NCI-H187 treated with DMSO at 0.1 percent for 48 hours (cell line): ENCODE measurements at regions not wholly inside any gene's neighbourhood (a gene's known extent, or its start where the extent isn't known, plus 50 kb on each side); places are given as distances from the start of the nearest gene placed in this dataset.

Source experiments
- DNase-seq: peaks from one replicate; lab custom pipeline; 2025; lab: John Stamatoyannopoulos, UW

GRCh38 chr11:43545610-43546009, 134.9 kb upstream of the HSD17B12 start:
- no peak for DNase-seq

DNA sequence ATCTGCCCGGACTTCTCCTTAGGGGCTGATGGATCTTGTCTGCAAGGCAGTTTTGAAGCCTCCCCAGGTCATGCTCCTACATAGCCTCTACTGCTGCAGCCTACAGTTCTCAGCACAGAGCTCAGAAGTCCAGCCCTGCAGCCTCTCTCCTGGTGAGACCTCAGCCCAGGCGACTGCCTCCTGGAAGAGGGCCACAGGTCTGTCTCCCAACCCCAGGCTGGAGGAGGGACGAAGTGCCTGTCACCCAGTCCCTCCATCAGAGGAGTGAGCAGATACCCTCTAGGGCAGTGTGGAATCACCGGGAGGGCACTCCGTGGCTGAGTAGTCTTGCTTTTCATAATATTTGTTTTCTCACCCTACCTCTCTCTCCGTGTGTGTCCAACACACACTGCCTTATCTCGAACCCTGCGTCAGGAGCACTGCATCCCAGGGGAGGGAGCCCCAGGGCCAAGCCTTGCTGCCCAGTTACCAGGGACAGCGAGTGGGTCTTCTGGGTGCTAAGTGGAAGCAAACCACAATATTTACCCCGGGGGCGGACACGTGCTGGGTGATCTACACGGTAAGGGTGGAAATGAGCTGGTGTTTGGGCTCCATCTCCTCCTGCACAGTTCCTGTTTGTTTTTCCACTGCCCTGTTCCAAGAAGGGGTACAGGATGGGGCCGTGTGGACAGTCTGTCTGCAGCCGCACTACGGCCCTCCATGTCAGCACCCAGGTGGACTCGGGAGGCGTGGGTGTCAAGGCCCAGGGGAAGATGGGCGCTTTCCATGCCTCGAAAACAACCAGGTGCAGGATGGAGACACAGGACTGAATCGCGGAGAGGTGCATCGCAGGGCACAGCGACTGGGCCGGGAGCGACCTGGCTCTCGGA, 133.7 kb upstream of the HSD17B12 start:
- DNase-seq: no peak

DNA sequence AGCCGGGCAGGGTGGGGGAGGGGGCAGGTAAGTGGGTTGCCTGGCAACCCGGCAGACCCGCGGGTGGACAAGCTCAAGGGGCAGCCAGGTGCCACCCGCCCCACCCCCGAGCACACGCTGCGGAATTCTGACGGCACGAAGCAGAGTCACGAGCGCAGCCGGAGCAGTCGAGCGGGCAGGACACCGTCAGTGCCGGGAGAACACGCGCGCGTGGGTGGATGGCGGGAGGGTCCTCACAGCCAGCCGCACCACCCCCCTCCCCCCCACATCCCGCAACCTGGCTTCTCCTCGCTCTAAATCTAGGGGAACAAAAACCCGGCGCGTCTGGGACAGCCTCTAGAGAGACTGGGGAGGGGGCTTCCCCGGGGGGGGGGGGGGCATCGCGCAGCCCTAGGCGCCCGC, 133.1 kb upstream of the HSD17B12 start:
- no peak for DNase-seq

- no peak for DNase-seq
Measured at GRCh38 chr11:43547889-43548381, 132.6 kb upstream of the HSD17B12 start.

DNA sequence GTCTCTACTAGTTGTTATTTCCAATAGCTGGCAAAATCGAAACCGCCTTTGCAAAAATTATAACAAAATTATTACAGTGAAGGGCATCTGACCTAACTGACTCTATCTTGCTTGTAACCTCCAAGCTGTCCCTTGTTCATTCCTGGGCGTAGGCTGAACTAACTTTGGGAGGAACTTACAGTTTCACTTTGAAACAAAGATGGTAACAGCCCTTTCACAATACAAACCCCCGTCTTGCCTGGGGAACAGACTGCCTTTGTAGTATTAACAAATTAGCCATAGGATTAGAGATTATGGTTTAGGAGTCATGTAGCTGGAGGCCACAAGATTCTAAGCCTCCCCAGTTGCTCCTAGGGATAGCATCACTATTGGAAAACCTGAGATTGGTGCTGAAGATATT, 131.6 kb upstream of the HSD17B12 start:
- DNase-seq: no peak

DNA sequence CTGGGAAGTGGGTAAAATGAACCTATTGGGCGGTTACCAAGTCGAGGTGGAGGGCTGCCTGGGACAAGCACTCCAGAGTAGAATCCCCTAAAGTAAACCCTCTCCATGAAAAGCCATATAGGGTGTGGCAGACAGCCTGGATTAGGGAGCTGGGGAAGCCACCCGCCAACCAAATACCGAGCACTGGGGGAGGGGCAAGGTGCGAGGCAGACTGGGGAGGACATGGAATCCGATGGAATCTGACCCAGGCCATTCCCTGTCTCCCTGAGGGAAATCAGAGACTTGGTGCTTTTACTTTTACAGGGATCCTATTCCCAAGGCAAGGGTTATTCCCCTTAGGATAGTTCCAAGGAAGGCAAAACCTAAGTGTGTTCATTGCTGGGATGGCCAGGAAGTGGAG, 130.9 kb upstream of the HSD17B12 start:
- no peak for DNase-seq

DNA sequence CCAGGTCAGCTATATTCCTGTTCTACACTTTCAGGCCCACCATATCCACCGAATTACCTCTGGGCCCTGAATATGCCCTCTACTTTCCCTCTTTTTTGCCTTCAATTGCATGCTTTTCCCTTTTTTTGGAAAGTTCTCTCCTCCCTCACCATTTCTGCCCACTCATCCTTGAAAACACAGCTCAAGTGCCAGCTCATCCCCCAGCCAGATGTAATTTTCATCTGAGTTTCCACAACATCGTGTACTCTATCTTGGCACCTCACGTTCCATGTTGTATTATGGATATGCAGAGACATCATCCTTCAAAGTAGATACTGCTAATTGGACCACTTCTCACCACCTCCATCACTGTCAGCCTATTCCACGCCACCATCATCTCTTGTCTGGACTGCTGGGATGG, 129.8 kb upstream of the HSD17B12 start:
- no peak for DNase-seq

DNA sequence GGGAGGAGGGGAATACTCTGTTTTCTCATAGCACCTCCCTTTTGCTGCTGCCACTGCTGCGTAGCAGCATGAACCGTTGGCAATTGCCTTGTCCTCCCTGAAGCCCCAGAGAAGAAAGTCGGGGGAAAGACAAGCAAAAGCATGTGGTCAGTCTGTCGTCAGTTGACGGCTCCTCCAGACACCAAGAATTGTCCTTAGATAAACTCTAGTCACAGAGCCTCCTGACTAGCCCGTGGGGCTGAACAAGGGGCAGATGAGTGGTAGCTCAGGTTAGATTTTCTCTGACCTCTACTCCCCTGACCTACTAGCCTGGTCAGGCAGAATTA, 126.4 kb upstream of the HSD17B12 start:
- no peak for DNase-seq

GRCh38 chr11:43555186-43555585, 125.4 kb upstream of the HSD17B12 start:
- no peak for DNase-seq

GRCh38 chr11:43555816-43556611, 124.5 kb upstream of the HSD17B12 start:
- no peak for DNase-seq

GRCh38 chr11:43556612-43557375, 123.7 kb upstream of the HSD17B12 start:
- no peak for DNase-seq

DNA sequence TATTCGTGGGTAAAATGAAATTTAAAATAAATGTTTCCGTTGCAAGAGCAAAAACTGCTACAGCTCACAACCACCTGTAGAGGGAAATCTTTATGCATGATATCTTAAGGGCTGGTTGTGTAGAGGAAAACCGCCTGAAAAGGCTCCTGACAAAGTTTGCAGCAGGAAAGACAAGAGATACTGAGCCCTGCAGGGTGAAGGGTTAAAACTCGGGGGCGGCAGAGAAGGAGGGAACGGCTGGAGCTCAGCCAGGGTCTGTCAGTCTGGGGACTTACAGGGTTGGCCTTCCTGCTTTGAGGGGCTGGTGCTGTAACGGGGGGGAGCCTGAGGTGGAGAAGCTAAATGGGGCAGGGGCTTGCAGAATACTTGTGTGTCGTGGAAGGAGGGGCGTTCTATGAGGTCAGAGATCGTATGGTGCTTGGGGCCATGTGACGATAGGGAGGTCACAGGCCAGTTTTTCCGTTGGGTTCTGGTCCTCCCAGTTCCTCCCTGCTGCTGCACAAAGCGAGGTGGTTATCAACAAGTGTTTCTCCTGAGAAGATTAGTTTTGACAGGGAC, 122.9 kb upstream of the HSD17B12 start:
- DNase-seq: no peak

- DNase-seq: no peak
Measured at GRCh38 chr11:43558146-43558545, 122.4 kb upstream of the HSD17B12 start.

GRCh38 chr11:43558556-43559127, 121.9 kb upstream of the HSD17B12 start:
- no peak for DNase-seq

DNA sequence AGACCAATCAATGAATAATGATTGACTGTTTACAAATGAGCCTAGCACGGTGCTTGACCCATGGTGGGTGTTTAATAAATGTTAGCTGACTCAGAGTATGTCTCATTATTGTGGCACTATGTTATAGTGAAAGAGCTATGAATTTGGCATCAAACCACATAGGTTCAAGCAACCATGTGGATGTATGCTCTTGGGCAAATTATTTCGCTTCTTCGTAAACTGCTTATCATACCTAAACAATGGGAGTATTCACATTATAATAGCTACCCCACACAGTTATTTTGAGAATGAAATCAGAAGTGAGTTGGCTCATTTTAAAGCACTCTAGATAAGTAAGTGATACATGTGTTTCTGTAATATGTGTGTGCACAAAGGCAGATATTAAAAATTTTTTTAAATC, 118.7 kb upstream of the HSD17B12 start:
- no peak for DNase-seq

GRCh38 chr11:43567396-43567975, 113.1 kb upstream of the HSD17B12 start:
- DNase-seq: peak; percentile 40

- DNase-seq: no peak
Measured at GRCh38 chr11:43573233-43573632, 107.3 kb upstream of the HSD17B12 start.

GRCh38 chr11:43573873-43574272, 106.7 kb upstream of the HSD17B12 start:
- no peak for DNase-seq

DNA sequence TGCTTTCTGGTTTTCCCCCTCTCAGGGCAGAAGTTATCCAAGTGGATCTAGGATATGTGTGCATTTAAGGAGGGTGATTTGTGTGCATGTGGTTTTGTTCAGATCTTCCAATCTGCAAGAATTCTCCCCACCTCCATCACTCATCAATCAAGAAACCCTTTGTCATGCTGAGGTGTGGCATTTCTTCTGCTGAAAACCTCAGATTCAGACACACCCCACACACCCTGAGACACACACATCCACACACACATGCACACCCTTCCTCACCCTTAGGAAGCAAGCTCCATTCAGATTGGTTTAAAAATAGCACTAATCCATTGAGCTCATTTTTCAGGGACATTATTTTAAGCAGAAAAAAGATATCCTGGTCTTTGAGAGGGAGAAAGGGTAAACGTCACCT, 106.1 kb upstream of the HSD17B12 start:
- DNase-seq: no peak

- no peak for DNase-seq
Measured at GRCh38 chr11:43574949-43575912, 105.3 kb upstream of the HSD17B12 start.
